Neural progenitor cell (in vitro differentiated cells): ENCODE measurements at regions not wholly inside any gene's neighbourhood (a gene's known extent, or its start where the extent isn't known, plus 50 kb on each side); places are given as distances from the start of the nearest gene placed in this dataset.

ENCODE experiments used
- CTCF ChIP-seq: fragments of 200-600 bp; sonication (generic); IDR thresholded peaks from 2 replicates; pipeline ENCODE4 v1.5.1; 2017; ENCODE audit warnings: antibody characterized with exemption, mild to moderate bottlenecking
- EZH2 ChIP-seq: fragments of 200-600 bp; sonication (generic); IDR thresholded peaks from 2 replicates; pipeline ENCODE4 v1.6.1; 2017; ENCODE audit warnings: antibody characterized with exemption, mild to moderate bottlenecking, moderate library complexity
- EZH2phosphoT487 ChIP-seq: fragments of 200-600 bp; sonication (generic); IDR thresholded peaks from 2 replicates; pipeline ENCODE4 v1.6.1; 2017; ENCODE audit warnings: antibody characterized with exemption

- TF ChIP-seq CTCF (no peak), EZH2phosphoT487 (no peak), EZH2 (no peak)
Observed at GRCh38 chr16:22673421-22673831, 140.5 kb upstream of the HS3ST2 start.
